ENCODE measurements at regions not wholly inside any gene's neighbourhood (a gene's known extent, or its start where the extent isn't known, plus 50 kb on each side); places are given as distances from the start of the nearest gene placed in this dataset.

DNA sequence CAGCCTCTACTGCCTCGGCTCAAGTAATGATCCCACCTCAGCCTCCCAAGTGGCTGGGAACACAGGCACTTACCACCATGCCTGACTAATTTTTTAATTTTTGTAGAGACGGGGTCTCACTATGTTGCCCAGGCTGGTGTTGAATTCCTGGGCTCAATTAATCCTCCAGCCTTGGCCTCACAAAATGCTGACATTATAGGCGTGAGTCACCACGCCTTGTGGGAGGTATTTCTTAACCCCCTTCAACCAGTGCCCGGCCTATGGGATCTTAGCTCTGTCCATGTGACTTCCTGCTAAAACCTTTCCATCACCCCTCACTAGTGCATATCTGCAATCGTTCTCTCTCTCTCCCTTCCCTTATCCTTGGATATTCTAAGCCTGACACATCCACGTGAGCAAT is 86.4 kb downstream of the FOXD2 start:
- TF ChIP-seq, protein P1, sequence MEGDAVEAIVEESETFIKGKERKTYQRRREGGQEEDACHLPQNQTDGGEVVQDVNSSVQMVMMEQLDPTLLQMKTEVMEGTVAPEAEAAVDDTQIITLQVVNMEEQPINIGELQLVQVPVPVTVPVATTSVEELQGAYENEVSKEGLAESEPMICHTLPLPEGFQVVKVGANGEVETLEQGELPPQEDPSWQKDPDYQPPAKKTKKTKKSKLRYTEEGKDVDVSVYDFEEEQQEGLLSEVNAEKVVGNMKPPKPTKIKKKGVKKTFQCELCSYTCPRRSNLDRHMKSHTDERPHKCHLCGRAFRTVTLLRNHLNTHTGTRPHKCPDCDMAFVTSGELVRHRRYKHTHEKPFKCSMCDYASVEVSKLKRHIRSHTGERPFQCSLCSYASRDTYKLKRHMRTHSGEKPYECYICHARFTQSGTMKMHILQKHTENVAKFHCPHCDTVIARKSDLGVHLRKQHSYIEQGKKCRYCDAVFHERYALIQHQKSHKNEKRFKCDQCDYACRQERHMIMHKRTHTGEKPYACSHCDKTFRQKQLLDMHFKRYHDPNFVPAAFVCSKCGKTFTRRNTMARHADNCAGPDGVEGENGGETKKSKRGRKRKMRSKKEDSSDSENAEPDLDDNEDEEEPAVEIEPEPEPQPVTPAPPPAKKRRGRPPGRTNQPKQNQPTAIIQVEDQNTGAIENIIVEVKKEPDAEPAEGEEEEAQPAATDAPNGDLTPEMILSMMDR (IDR thresholded peaks at IDR 0.05) = no peak
- TF ChIP-seq POLR2A (IDR thresholded peaks at IDR 0.05) = no peak

All from uterus (tissue), 2 donors.